ENCODE measurements at regions not wholly inside any gene's neighbourhood (a gene's known extent, or its start where the extent isn't known, plus 50 kb on each side); places are given as distances from the start of the nearest gene placed in this dataset.

DNA sequence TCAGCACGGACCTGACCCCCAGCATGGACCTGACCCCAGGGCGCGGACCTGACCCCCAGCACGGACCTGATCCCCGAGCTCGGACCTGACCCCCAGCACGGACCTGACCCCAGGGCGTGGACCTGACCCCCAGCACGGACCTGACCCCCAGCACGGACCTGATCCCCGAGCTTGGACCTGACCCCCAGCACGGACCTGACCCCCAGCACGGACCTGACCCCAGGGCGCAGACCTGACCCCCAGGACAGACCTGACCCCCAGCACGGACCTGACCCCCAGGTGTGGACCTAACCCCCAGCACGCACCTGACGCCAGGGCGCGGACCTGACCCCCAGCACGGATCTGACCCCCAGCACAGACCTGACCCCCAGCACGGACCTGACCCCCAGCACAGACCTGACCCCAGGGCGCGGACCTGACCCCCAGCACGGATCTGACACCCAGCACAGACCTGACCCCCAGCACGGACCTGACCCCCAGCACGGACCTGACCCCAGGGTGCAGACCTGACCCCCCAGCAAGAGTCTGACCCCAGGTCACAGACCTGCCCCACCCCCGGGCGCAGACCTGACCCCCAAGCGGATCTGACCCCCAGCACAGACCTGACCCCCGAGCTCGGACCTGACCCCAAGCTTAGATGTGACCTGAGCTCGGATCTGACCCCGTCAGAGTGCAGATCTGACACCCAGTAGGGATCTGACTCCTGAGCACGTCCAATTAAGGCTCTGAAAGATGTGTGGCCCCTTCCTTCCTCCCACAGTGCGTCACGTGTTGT, 98.7 kb downstream of the C16orf95 start:
- Histone ChIP-seq H3K9ac (no peak overlapping the region), H3K27me3 (no peaks in the 10 kb centered on the region), H3K27ac (no peak overlapping the region), H3K36me3 (no peaks in the 10 kb centered on the region), H3K9me3 (no peaks in the 10 kb centered on the region), H4K20me1 (no peaks in the 10 kb centered on the region), H3K4me2 (no peak overlapping the region), H3K4me1 (no peaks in the 10 kb centered on the region), H3K4me3 (no peak overlapping the region)
- no peak for TF ChIP-seq Cebpa-rat (IDR thresholded peaks at IDR 0.05)

GRCh38 chr16:87219287-87219909, 97.8 kb downstream of the C16orf95 start:
- Histone ChIP-seq H3K9me3 (no peaks in the 10 kb centered on the region), H3K4me3 (no peak overlapping the region), H4K20me1 (no peaks in the 10 kb centered on the region), H3K4me2 (no peak overlapping the region), H3K27ac (no peak overlapping the region), H3K27me3 (no peaks in the 10 kb centered on the region), H3K4me1 (no peaks in the 10 kb centered on the region), H3K9ac (no peak overlapping the region), H3K36me3 (no peaks in the 10 kb centered on the region)
- no peak for TF ChIP-seq Cebpa-rat (IDR thresholded peaks at IDR 0.05)

DNA sequence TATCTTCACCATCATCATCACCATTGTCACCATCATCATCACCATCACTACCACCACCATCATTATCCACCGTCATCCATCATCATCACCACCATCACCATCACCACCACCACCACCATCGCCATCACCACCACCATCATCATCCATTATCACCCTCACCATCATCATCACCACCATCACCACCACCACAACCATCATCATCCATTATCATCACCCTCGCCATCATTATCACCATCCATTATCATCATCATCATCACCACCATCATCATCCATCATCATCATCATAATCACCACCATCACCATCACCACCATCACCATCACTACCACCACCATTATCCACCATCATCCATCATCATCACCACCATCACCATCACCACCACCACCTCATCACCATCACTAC, 95.6 kb downstream of the C16orf95 start:
- Histone ChIP-seq H3K36me3 (no peaks in the 10 kb centered on the region), H3K4me2 (no peak overlapping the region), H3K9me3 (no peaks in the 10 kb centered on the region), H3K9ac (no peak overlapping the region), H3K4me1 (no peaks in the 10 kb centered on the region), H3K27me3 (no peaks in the 10 kb centered on the region), H3K27ac (no peak overlapping the region), H3K4me3 (no peak overlapping the region), H4K20me1 (no peaks in the 10 kb centered on the region)
- no peak for TF ChIP-seq Cebpa-rat (IDR thresholded peaks at IDR 0.05)

GRCh38 chr16:87222335-87222734, 94.9 kb downstream of the C16orf95 start:
- Histone ChIP-seq H4K20me1 (no peaks in the 10 kb centered on the region), H3K4me3 (no peak overlapping the region), H3K36me3 (no peaks in the 10 kb centered on the region), H3K9me3 (no peaks in the 10 kb centered on the region), H3K4me1 (no peaks in the 10 kb centered on the region), H3K4me2 (no peak overlapping the region), H3K27me3 (no peaks in the 10 kb centered on the region), H3K9ac (no peak overlapping the region), H3K27ac (no peak overlapping the region)
- no peak for TF ChIP-seq Cebpa-rat (IDR thresholded peaks at IDR 0.05)

- Histone ChIP-seq H3K36me3 (no peaks in the 10 kb centered on the region), H4K20me1 (no peaks in the 10 kb centered on the region), H3K4me2 (no peak overlapping the region), H3K4me3 (no peak overlapping the region), H3K9ac (no peak overlapping the region), H3K9me3 (no peaks in the 10 kb centered on the region), H3K27ac (no peak overlapping the region), H3K27me3 (no peaks in the 10 kb centered on the region), H3K4me1 (no peaks in the 10 kb centered on the region)
- TF ChIP-seq Cebpa-rat (IDR thresholded peaks at IDR 0.05) = no peak
These were observed 93.4 kb downstream of the C16orf95 start for GRCh38 chr16:87223656-87224248.

GRCh38 chr16:87226926-87227295, 90.3 kb downstream of the C16orf95 start:
- H3K4me3 ChIP-seq = no peak overlapping the region
- no peak overlapping the region for H3K27ac ChIP-seq
- no peaks in the 10 kb centered on the region for H3K4me1 ChIP-seq
- H3K4me2 ChIP-seq = no peak overlapping the region
- H3K9me3 ChIP-seq = no peaks in the 10 kb centered on the region
- H3K9ac ChIP-seq = no peak overlapping the region
- H3K36me3 ChIP-seq = no peaks in the 10 kb centered on the region
- no peak for TF ChIP-seq Cebpa-rat (IDR thresholded peaks at IDR 0.05)
- no peaks in the 10 kb centered on the region for H3K27me3 ChIP-seq
- H4K20me1 ChIP-seq = no peaks in the 10 kb centered on the region

GRCh38 chr16:87227296-87227951, 89.8 kb downstream of the C16orf95 start:
- TF ChIP-seq Cebpa-rat (IDR thresholded peaks at IDR 0.05) = no peak
- Histone ChIP-seq H3K9me3 (no peaks in the 10 kb centered on the region), H3K9ac (no peak overlapping the region), H3K27ac (no peak overlapping the region), H3K4me2 (no peak overlapping the region), H3K4me1 (no peaks in the 10 kb centered on the region), H4K20me1 (no peaks in the 10 kb centered on the region), H3K27me3 (no peaks in the 10 kb centered on the region), H3K36me3 (no peaks in the 10 kb centered on the region), H3K4me3 (no peak overlapping the region)

- Histone ChIP-seq H3K4me1 (peaks cover under 1% of the 10 kb centered on the region; the same call in 1 of the 2 replicates), H3K27ac (no peak overlapping the region), H3K27me3 (no peaks in the 10 kb centered on the region), H4K20me1 (no peaks in the 10 kb centered on the region), H3K4me3 (no peak overlapping the region), H3K4me2 (no peak overlapping the region), H3K36me3 (no peaks in the 10 kb centered on the region), H3K9me3 (no peaks in the 10 kb centered on the region), H3K9ac (no peak overlapping the region)
- TF ChIP-seq Cebpa-rat (IDR thresholded peaks at IDR 0.05) = no peak
These were observed 88.8 kb downstream of the C16orf95 start for GRCh38 chr16:87228363-87228762.

DNA sequence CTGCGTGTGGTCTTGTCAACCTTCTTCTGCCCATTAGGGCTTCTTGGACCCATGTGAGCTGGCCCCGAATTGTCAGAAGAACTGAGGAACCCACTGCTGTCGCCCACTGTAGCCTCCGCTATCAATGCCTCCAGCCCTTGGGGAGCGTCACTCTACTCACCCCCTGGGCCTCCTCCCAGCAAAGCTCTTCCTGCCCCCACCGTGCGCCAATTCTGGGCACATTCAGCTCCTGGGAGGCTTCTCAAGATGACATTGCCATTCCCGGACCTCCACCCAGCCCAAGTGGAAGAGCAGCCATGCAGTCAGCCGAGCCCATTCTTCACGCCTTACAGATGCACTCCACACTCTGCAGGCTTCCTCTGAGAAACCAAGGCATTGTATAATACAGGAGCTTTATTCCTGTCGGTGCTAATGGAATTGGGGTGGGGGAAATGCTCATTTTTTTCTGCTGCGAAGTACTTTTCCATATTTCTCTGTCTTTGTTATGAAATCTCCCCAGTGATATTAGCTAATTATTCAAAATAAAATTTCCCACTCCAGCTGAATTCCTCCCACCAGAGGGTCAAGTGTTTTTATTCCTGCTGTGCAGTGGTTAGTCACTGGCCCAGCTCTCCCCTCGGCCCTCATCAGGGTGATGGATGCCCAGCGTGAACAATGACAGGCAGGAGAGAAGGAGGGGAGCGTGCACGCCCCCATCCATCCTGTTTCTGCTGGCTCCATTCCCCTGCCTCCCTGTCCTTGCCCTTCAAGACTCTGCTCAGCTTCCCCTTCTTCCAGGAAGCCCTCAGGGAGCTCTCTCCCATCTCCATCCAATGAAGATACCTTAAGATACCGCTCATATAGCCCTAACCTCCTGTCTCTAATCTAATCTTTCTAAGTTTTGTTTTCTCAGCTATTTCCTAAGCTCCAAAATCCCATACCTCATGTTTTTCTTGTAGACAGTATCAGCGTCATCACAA, 87.7 kb downstream of the C16orf95 start:
- H3K9me3 ChIP-seq = no peaks in the 10 kb centered on the region
- H3K27ac ChIP-seq = no peak overlapping the region
- H3K27me3 ChIP-seq = no peaks in the 10 kb centered on the region
- no peaks in the 10 kb centered on the region for H4K20me1 ChIP-seq
- H3K4me1 ChIP-seq = peaks cover 12% of the 10 kb centered on the region
- no peak overlapping the region for H3K4me3 ChIP-seq
- H3K36me3 ChIP-seq = no peaks in the 10 kb centered on the region
- TF ChIP-seq Cebpa-rat (IDR thresholded peaks at IDR 0.05) = no peak
- H3K4me2 ChIP-seq = no peak overlapping the region; the same call in 1 of the 2 replicates
- H3K9ac ChIP-seq = no peak overlapping the region

Data from BLaER1 (cell line).